ENCODE measurements at regions not wholly inside any gene's neighbourhood (a gene's known extent, or its start where the extent isn't known, plus 50 kb on each side); places are given as distances from the start of the nearest gene placed in this dataset.

GRCh38 chr10:125258676-125259075 is 98.3 kb upstream of the CTBP2 start:
- H3K4me3 ChIP-seq (ENCODE audit: low read length, poor library complexity, severe bottlenecking): no peak overlapping the region
- TF ChIP-seq EZH2phosphoT487 (IDR thresholded peaks at IDR 0.05; ENCODE audit: borderline replicate concordance) (no peak), CTCF (conservative IDR thresholded peaks at IDR 0.05; ENCODE audit: low read length) (no peak)
- no peaks in the 10 kb centered on the region for H4K20me1 ChIP-seq (ENCODE audit: insufficient read depth, low read length, poor library complexity, severe bottlenecking)
- no peak overlapping the region for H3K4me2 ChIP-seq (ENCODE audit: low read depth, low read length, poor library complexity, severe bottlenecking)
- no peak overlapping the region for H3K9ac ChIP-seq (ENCODE audit: low read depth, low read length, poor library complexity, severe bottlenecking)
- no peak overlapping the region for H2AFZ ChIP-seq (ENCODE audit: low read length)
- no peaks in the 10 kb centered on the region for H3K4me1 ChIP-seq (ENCODE audit: insufficient read depth, low read length, poor library complexity, severe bottlenecking)
- H3K9me3 ChIP-seq (ENCODE audit: insufficient read depth, low read depth, low read length): peaks cover 6% of the 10 kb centered on the region; the same call in 1 of the 2 replicates
- no peaks in the 10 kb centered on the region for H3K79me2 ChIP-seq (ENCODE audit: insufficient read depth, low read length)
- no peaks in the 10 kb centered on the region for H3K36me3 ChIP-seq (ENCODE audit: insufficient read depth, low read length)
- no peaks in the 10 kb centered on the region for H3K9me2 ChIP-seq (replicated peaks; ENCODE audit: low read depth, low read length)
- H3F3A ChIP-seq (ENCODE audit: low read depth): no peaks in the 10 kb centered on the region
- no peaks in the 10 kb centered on the region for H3K27me3 ChIP-seq (ENCODE audit: insufficient read depth, low read length, poor library complexity, severe bottlenecking)

- Histone ChIP-seq H3K79me2 (ENCODE audit: insufficient read depth, low read length) (no peaks in the 10 kb centered on the region), H3K4me3 (ENCODE audit: low read length, poor library complexity, severe bottlenecking) (no peak overlapping the region), H4K20me1 (ENCODE audit: insufficient read depth, low read length, poor library complexity, severe bottlenecking) (no peaks in the 10 kb centered on the region), H3K9me2 (replicated peaks; ENCODE audit: low read depth, low read length) (no peaks in the 10 kb centered on the region), H3K4me2 (ENCODE audit: low read depth, low read length, poor library complexity, severe bottlenecking) (no peak overlapping the region), H3K9ac (ENCODE audit: low read depth, low read length, poor library complexity, severe bottlenecking) (no peak overlapping the region), H3K27me3 (ENCODE audit: insufficient read depth, low read length, poor library complexity, severe bottlenecking) (no peaks in the 10 kb centered on the region), H2AFZ (ENCODE audit: low read length) (no peak overlapping the region), H3K4me1 (ENCODE audit: insufficient read depth, low read length, poor library complexity, severe bottlenecking) (no peaks in the 10 kb centered on the region), H3F3A (ENCODE audit: low read depth) (no peaks in the 10 kb centered on the region), H3K9me3 (ENCODE audit: insufficient read depth, low read depth, low read length) (peaks cover 8% of the 10 kb centered on the region; the same call in 1 of the 2 replicates), H3K36me3 (ENCODE audit: insufficient read depth, low read length) (no peaks in the 10 kb centered on the region)
- TF ChIP-seq EZH2phosphoT487 (IDR thresholded peaks at IDR 0.05; ENCODE audit: borderline replicate concordance): no peak
- no peak for TF ChIP-seq CTCF (conservative IDR thresholded peaks at IDR 0.05; ENCODE audit: low read length)
Observed at GRCh38 chr10:125257521-125258108, 97.3 kb upstream of the CTBP2 start.

- Histone ChIP-seq H4K20me1 (ENCODE audit: insufficient read depth, low read length, poor library complexity, severe bottlenecking) (no peaks in the 10 kb centered on the region), H3K4me3 (ENCODE audit: low read length, poor library complexity, severe bottlenecking) (no peak overlapping the region), H3K9me2 (replicated peaks; ENCODE audit: low read depth, low read length) (no peaks in the 10 kb centered on the region), H3K79me2 (ENCODE audit: insufficient read depth, low read length) (no peaks in the 10 kb centered on the region), H3K9me3 (ENCODE audit: insufficient read depth, low read depth, low read length) (peaks cover 8% of the 10 kb centered on the region; the same call in 1 of the 2 replicates), H3K9ac (ENCODE audit: low read depth, low read length, poor library complexity, severe bottlenecking) (no peak overlapping the region), H3F3A (ENCODE audit: low read depth) (no peaks in the 10 kb centered on the region), H3K36me3 (ENCODE audit: insufficient read depth, low read length) (no peaks in the 10 kb centered on the region), H3K4me1 (ENCODE audit: insufficient read depth, low read length, poor library complexity, severe bottlenecking) (no peaks in the 10 kb centered on the region), H3K27me3 (ENCODE audit: insufficient read depth, low read length, poor library complexity, severe bottlenecking) (no peaks in the 10 kb centered on the region), H2AFZ (ENCODE audit: low read length) (no peak overlapping the region), H3K4me2 (ENCODE audit: low read depth, low read length, poor library complexity, severe bottlenecking) (no peak overlapping the region)
- no peak for TF ChIP-seq CTCF (conservative IDR thresholded peaks at IDR 0.05; ENCODE audit: low read length)
- TF ChIP-seq EZH2phosphoT487 (IDR thresholded peaks at IDR 0.05; ENCODE audit: borderline replicate concordance): no peak
Observed at GRCh38 chr10:125256026-125256425, 95.7 kb upstream of the CTBP2 start.
